H1 (cell line): ENCODE measurements at regions not wholly inside any gene's neighbourhood (a gene's known extent, or its start where the extent isn't known, plus 50 kb on each side); places are given as distances from the start of the nearest gene placed in this dataset.

Experiments
- CTBP2 ChIP-seq: IDR thresholded peaks from 2 replicates; pipeline ENCODE4 v1.7.0; 2011; ENCODE audit warnings: borderline replicate concordance, mild to moderate bottlenecking, moderate library complexity, mixed read lengths, low read length; ENCODE audit not compliant: insufficient read depth, insufficient read length
- TF ChIP-seq, protein P1 (sequence below): fragments of 300-600 bp; sonication (generic); IDR thresholded peaks from 2 replicates; pipeline ENCODE4 v1.7.1; 2012; ENCODE audit warnings: low read length, moderate library complexity, mild to moderate bottlenecking, inconsistent platforms; ENCODE audit not compliant: insufficient replicate concordance

DNA sequence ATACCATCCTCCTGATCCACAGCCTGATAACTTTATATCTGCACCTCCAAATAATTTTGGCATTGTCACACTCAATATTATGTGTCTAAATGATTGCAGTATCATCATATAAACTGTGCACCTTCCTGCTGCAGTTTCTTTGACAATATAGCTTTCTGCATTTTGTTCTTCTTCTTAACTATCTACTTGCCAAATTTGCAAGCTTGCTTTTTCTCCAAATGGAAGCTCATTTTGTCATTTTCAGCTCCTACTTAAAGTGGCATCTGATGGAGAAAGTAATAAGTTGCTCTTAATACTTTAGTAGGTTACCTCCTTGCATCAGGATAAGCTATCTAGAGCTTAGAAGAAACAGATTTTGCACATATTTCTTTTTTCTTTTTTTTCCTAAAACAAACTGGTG is 74.0 kb upstream of the DEFB112 start (continued):
- TF ChIP-seq CTBP2 = no peak
- TF ChIP-seq, protein P1, sequence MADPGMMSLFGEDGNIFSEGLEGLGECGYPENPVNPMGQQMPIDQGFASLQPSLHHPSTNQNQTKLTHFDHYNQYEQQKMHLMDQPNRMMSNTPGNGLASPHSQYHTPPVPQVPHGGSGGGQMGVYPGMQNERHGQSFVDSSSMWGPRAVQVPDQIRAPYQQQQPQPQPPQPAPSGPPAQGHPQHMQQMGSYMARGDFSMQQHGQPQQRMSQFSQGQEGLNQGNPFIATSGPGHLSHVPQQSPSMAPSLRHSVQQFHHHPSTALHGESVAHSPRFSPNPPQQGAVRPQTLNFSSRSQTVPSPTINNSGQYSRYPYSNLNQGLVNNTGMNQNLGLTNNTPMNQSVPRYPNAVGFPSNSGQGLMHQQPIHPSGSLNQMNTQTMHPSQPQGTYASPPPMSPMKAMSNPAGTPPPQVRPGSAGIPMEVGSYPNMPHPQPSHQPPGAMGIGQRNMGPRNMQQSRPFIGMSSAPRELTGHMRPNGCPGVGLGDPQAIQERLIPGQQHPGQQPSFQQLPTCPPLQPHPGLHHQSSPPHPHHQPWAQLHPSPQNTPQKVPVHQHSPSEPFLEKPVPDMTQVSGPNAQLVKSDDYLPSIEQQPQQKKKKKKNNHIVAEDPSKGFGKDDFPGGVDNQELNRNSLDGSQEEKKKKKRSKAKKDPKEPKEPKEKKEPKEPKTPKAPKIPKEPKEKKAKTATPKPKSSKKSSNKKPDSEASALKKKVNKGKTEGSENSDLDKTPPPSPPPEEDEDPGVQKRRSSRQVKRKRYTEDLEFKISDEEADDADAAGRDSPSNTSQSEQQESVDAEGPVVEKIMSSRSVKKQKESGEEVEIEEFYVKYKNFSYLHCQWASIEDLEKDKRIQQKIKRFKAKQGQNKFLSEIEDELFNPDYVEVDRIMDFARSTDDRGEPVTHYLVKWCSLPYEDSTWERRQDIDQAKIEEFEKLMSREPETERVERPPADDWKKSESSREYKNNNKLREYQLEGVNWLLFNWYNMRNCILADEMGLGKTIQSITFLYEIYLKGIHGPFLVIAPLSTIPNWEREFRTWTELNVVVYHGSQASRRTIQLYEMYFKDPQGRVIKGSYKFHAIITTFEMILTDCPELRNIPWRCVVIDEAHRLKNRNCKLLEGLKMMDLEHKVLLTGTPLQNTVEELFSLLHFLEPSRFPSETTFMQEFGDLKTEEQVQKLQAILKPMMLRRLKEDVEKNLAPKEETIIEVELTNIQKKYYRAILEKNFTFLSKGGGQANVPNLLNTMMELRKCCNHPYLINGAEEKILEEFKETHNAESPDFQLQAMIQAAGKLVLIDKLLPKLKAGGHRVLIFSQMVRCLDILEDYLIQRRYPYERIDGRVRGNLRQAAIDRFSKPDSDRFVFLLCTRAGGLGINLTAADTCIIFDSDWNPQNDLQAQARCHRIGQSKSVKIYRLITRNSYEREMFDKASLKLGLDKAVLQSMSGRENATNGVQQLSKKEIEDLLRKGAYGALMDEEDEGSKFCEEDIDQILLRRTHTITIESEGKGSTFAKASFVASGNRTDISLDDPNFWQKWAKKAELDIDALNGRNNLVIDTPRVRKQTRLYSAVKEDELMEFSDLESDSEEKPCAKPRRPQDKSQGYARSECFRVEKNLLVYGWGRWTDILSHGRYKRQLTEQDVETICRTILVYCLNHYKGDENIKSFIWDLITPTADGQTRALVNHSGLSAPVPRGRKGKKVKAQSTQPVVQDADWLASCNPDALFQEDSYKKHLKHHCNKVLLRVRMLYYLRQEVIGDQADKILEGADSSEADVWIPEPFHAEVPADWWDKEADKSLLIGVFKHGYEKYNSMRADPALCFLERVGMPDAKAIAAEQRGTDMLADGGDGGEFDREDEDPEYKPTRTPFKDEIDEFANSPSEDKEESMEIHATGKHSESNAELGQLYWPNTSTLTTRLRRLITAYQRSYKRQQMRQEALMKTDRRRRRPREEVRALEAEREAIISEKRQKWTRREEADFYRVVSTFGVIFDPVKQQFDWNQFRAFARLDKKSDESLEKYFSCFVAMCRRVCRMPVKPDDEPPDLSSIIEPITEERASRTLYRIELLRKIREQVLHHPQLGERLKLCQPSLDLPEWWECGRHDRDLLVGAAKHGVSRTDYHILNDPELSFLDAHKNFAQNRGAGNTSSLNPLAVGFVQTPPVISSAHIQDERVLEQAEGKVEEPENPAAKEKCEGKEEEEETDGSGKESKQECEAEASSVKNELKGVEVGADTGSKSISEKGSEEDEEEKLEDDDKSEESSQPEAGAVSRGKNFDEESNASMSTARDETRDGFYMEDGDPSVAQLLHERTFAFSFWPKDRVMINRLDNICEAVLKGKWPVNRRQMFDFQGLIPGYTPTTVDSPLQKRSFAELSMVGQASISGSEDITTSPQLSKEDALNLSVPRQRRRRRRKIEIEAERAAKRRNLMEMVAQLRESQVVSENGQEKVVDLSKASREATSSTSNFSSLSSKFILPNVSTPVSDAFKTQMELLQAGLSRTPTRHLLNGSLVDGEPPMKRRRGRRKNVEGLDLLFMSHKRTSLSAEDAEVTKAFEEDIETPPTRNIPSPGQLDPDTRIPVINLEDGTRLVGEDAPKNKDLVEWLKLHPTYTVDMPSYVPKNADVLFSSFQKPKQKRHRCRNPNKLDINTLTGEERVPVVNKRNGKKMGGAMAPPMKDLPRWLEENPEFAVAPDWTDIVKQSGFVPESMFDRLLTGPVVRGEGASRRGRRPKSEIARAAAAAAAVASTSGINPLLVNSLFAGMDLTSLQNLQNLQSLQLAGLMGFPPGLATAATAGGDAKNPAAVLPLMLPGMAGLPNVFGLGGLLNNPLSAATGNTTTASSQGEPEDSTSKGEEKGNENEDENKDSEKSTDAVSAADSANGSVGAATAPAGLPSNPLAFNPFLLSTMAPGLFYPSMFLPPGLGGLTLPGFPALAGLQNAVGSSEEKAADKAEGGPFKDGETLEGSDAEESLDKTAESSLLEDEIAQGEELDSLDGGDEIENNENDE = no peak
